H9 (cell line): ENCODE measurements at regions not wholly inside any gene's neighbourhood (a gene's known extent, or its start where the extent isn't known, plus 50 kb on each side); places are given as distances from the start of the nearest gene placed in this dataset.

Experiments
- DNase-seq: peaks from one replicate; pipeline ENCODE4 v3.0.0-alpha.2; 2017
- H2AFZ ChIP-seq: one replicate; pipeline ENCODE4 v1.6.1; 2013; ENCODE audit warnings: mild to moderate bottlenecking, low read length, control low read depth, moderate library complexity
- H2AK5ac ChIP-seq: 2 replicates; pipeline ENCODE4 v1.6.1; 2013; ENCODE audit warnings: low read length, control low read depth, mixed read lengths; ENCODE audit not compliant: insufficient read length
- H2BK120ac ChIP-seq: one replicate; pipeline ENCODE4 v1.6.1; 2013; ENCODE audit warnings: low read depth, mild to moderate bottlenecking, low read length, control low read depth, inconsistent platforms; ENCODE audit not compliant: poor library complexity, severe bottlenecking
- H2BK12ac ChIP-seq: 2 replicates; pipeline ENCODE4 v1.6.1; 2013; ENCODE audit warnings: low read length, control low read depth, mixed read lengths, low read depth; ENCODE audit not compliant: insufficient read length
- H2BK15ac ChIP-seq: 2 replicates; pipeline ENCODE4 v1.6.1; 2013; ENCODE audit warnings: low read depth, low read length, control low read depth
- H2BK20ac ChIP-seq: one replicate; pipeline ENCODE4 v1.6.1; 2013; ENCODE audit warnings: low read depth, mild to moderate bottlenecking, low read length, control low read depth, inconsistent platforms; ENCODE audit not compliant: poor library complexity, severe bottlenecking
- H2BK5ac ChIP-seq: 2 replicates; pipeline ENCODE4 v1.6.1; 2013; ENCODE audit warnings: low read length, control low read depth, mixed read lengths; ENCODE audit not compliant: insufficient read length
- H3K14ac ChIP-seq: 2 replicates; pipeline ENCODE4 v1.6.1; 2013; ENCODE audit warnings: low read length, control low read depth; ENCODE audit not compliant: insufficient read depth
- H3K18ac ChIP-seq: 2 replicates; pipeline ENCODE4 v1.6.1; 2013; ENCODE audit warnings: low read depth, mild to moderate bottlenecking, mixed read lengths, low read length, control low read depth; ENCODE audit not compliant: insufficient read length
- H3K23ac ChIP-seq: 2 replicates; pipeline ENCODE4 v1.6.1; 2013; ENCODE audit warnings: low read length, control low read depth, mixed read lengths, low read depth; ENCODE audit not compliant: insufficient read length
- H3K23me2 ChIP-seq: 2 replicates; pipeline ENCODE4 v1.6.1; 2013; ENCODE audit warnings: low read depth, mild to moderate bottlenecking, mixed read lengths, low read length, control low read depth; ENCODE audit not compliant: insufficient read length, poor library complexity, severe bottlenecking
- H3K27ac ChIP-seq: 2 replicates; pipeline ENCODE4 v1.5.1; 2013; ENCODE audit warnings: low read length, control low read depth, mixed read lengths, low read depth; ENCODE audit not compliant: insufficient read length
- H3K27me3 ChIP-seq: 2 replicates; pipeline ENCODE4 v1.6.1; 2013; ENCODE audit warnings: low read length, control low read depth, inconsistent platforms; ENCODE audit not compliant: insufficient read depth
- H3K4ac ChIP-seq: 2 replicates; pipeline ENCODE4 v1.6.1; 2013; ENCODE audit warnings: low read depth, mild to moderate bottlenecking, control low read depth, inconsistent platforms, low read length, moderate library complexity
- H3K4me1 ChIP-seq: 2 replicates; pipeline ENCODE4 v1.6.1; 2013; ENCODE audit warnings: low read length, control low read depth, inconsistent platforms; ENCODE audit not compliant: insufficient read depth
- H3K4me2 ChIP-seq: 2 replicates; pipeline ENCODE4 v1.6.1; 2013; ENCODE audit warnings: low read length, control low read depth, mixed read lengths; ENCODE audit not compliant: insufficient read length, insufficient read depth
- H3K56ac ChIP-seq: 2 replicates; pipeline ENCODE4 v1.6.1; 2013; ENCODE audit warnings: low read depth, mild to moderate bottlenecking, mixed read lengths, low read length, control low read depth; ENCODE audit not compliant: insufficient read length
- H3K79me1 ChIP-seq: 2 replicates; pipeline ENCODE4 v1.6.1; 2013; ENCODE audit warnings: low read depth, mild to moderate bottlenecking, moderate library complexity, low read length, control low read depth, inconsistent platforms; ENCODE audit not compliant: insufficient read depth, poor library complexity, severe bottlenecking
- H3K79me2 ChIP-seq: 2 replicates; pipeline ENCODE4 v1.6.1; 2013; ENCODE audit warnings: low read length, control low read depth, inconsistent platforms; ENCODE audit not compliant: insufficient read depth
- H3K9ac ChIP-seq: 2 replicates; pipeline ENCODE4 v1.6.1; 2013; ENCODE audit warnings: low read length, control low read depth, mixed read lengths; ENCODE audit not compliant: insufficient read length; ENCODE audit errors: extremely low read depth
- H3K9me3 ChIP-seq: one replicate; pipeline ENCODE4 v1.6.1; 2013; ENCODE audit warnings: low read depth, low read length, inconsistent platforms; ENCODE audit not compliant: control insufficient read depth
- H3T11ph ChIP-seq: one replicate; pipeline ENCODE4 v1.6.1; 2013; ENCODE audit warnings: mild to moderate bottlenecking, low read length, control low read depth, inconsistent platforms
- H4K20me1 ChIP-seq: one replicate; pipeline ENCODE4 v1.6.1; 2013; ENCODE audit not compliant: control insufficient read depth, insufficient read length, insufficient read depth
- H4K5ac ChIP-seq: 2 replicates; pipeline ENCODE4 v1.6.1; 2013; ENCODE audit warnings: low read depth, mild to moderate bottlenecking, mixed read lengths, low read length, control low read depth; ENCODE audit not compliant: insufficient read length
- H4K8ac ChIP-seq: replicated peaks from 2 replicates; pipeline ENCODE4 v1.6.1; 2013; ENCODE audit warnings: low read length, control low read depth, mixed read lengths, low read depth; ENCODE audit not compliant: insufficient read length
- H4K91ac ChIP-seq: 2 replicates; pipeline ENCODE4 v1.6.1; 2013; ENCODE audit warnings: low read depth, mild to moderate bottlenecking, moderate library complexity, mixed read lengths, low read length, control low read depth; ENCODE audit not compliant: insufficient read length
- H3K27ac Mint-ChIP-seq, 3 experiments: 2 replicates in 2 of 3; 3 replicates in 1 of 3; pipeline ENCODE4 v1.8.0; 2020 to 2021; ENCODE audit warnings: mixed read lengths in 3 of 3, mild to moderate bottlenecking in 1 of 3, moderate library complexity in 1 of 3
- H3K27me3 Mint-ChIP-seq: 2 replicates; pipeline ENCODE4 v1.8.0; 2021; ENCODE audit warnings: low read depth, mild to moderate bottlenecking, moderate library complexity, mixed read lengths
- H3K36me3 Mint-ChIP-seq, 3 experiments: 2 replicates in 2 of 3; 3 replicates in 1 of 3; pipeline ENCODE4 v1.8.0; 2020 to 2021; ENCODE audit warnings: low read depth in 3 of 3, mixed read lengths in 3 of 3; ENCODE audit not compliant: insufficient read depth in 1 of 3
- H3K4me1 Mint-ChIP-seq, 2 experiments: 2 replicates each; pipeline ENCODE4 v1.8.0; 2020; ENCODE audit warnings: mixed read lengths in 2 of 2
- H3K4me3 Mint-ChIP-seq, 2 experiments: 2 replicates in 1 of 2; 3 replicates in 1 of 2; pipeline ENCODE4 v1.8.0; 2020 to 2021; ENCODE audit warnings: mild to moderate bottlenecking in 2 of 2, mixed read lengths in 2 of 2, moderate library complexity in 1 of 2
- H3K9me3 Mint-ChIP-seq, 2 experiments: 2 replicates in 1 of 2; 3 replicates in 1 of 2; pipeline ENCODE4 v1.8.0; 2020; ENCODE audit warnings: mild to moderate bottlenecking in 2 of 2, mixed read lengths in 2 of 2, moderate library complexity in 1 of 2
- WGBS: extraction: QIAGEN DNeasy Blood & Tissue Kit; methylation state at CpG from one replicate; pipeline ENCODE4 v1.1.7; 2013; ENCODE audit warnings: missing lambda C conversion rate, low lambda C conversion rate, mixed read lengths; ENCODE audit not compliant: insufficient read length; ENCODE audit errors: extremely low coverage; 5-methylcytosine and 5-hydroxymethylcytosine counted together
- TF ChIP-seq, protein P1 (sequence below): fragments of 200-600 bp; sonication (generic); conservative IDR thresholded peaks from 3 replicates; pipeline ENCODE4 v1.8.0; 2021; ENCODE audit warnings: antibody characterized with exemption, mild to moderate bottlenecking

DNA sequence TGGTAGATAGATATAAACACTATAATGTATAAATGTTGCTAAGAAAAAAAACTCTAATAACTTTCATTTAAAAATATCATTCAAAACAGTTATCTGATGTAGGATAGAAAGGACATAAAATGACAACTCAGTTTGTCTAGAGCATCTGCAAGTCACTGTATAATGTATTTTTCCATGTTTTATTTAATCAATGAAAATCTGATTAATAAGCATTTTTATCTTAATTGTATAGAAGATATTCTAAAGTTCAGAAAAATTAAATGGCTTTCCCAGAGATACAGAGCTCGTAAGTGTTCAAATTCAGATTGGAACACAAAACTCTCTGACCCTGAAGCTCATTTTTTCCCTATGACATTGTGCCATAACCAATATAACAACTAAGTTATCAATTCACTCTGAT is 295.9 kb upstream of the DCN start:
- Histone ChIP-seq H3K56ac (no peak overlapping the region), H3K27me3 (no peaks in the 10 kb centered on the region), H3K79me1 (no peaks in the 10 kb centered on the region), H3K79me2 (no peaks in the 10 kb centered on the region), H3K14ac (no peak overlapping the region), H2BK15ac (no peak overlapping the region), H2AFZ (no peak overlapping the region), H3K23ac (no peak overlapping the region), H3K4ac (no peak overlapping the region), H4K8ac (no peak overlapping the region), H4K20me1 (no peaks in the 10 kb centered on the region), H2AK5ac (no peak overlapping the region), H3K4me2 (no peak overlapping the region), H3K9ac (no peak overlapping the region), H3K27ac (no peak overlapping the region), H2BK120ac (no peak overlapping the region), H3T11ph (no peak overlapping the region), H3K18ac (no peak overlapping the region), H2BK20ac (no peak overlapping the region), H2BK5ac (no peak overlapping the region), H2BK12ac (no peak overlapping the region), H4K5ac (no peak overlapping the region), H3K9me3 (no peaks in the 10 kb centered on the region), H3K23me2 (no peaks in the 10 kb centered on the region), H3K4me1 (no peaks in the 10 kb centered on the region), H4K91ac (no peak overlapping the region)
- H3K27ac Mint-ChIP-seq = no peak overlapping the region
- H3K9me3 Mint-ChIP-seq = no peaks in the 10 kb centered on the region
- no peaks in the 10 kb centered on the region for H3K4me1 Mint-ChIP-seq
- no peak overlapping the region for H3K4me3 Mint-ChIP-seq
- no peaks in the 10 kb centered on the region for H3K27me3 Mint-ChIP-seq
- no peak for DNase-seq
- TF ChIP-seq, protein P1, sequence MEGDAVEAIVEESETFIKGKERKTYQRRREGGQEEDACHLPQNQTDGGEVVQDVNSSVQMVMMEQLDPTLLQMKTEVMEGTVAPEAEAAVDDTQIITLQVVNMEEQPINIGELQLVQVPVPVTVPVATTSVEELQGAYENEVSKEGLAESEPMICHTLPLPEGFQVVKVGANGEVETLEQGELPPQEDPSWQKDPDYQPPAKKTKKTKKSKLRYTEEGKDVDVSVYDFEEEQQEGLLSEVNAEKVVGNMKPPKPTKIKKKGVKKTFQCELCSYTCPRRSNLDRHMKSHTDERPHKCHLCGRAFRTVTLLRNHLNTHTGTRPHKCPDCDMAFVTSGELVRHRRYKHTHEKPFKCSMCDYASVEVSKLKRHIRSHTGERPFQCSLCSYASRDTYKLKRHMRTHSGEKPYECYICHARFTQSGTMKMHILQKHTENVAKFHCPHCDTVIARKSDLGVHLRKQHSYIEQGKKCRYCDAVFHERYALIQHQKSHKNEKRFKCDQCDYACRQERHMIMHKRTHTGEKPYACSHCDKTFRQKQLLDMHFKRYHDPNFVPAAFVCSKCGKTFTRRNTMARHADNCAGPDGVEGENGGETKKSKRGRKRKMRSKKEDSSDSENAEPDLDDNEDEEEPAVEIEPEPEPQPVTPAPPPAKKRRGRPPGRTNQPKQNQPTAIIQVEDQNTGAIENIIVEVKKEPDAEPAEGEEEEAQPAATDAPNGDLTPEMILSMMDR = no peak
- H3K36me3 Mint-ChIP-seq = no peaks in the 10 kb centered on the region; a peak in 1 of 7 replicates
- WGBS = no CpG with 5 or more reads among the region's 1 CpG
